ENCODE measurements at regions not wholly inside any gene's neighbourhood (a gene's known extent, or its start where the extent isn't known, plus 50 kb on each side); places are given as distances from the start of the nearest gene placed in this dataset.
"Not testable (repeated sequence)": the region's sequence is repeated elsewhere in the genome, so short reads cannot be mapped to it uniquely, and the experiment has no call there.

GRCh38 chr5:112534067-112534583 lies 115.0 kb upstream of the EPB41L4A start:
- no peak for DNase-seq

GRCh38 chr5:112534611-112535255 lies 115.7 kb upstream of the EPB41L4A start:
- DNase-seq = no peak

- no peak for DNase-seq
Measured at GRCh38 chr5:112535356-112535755, 116.3 kb upstream of the EPB41L4A start.

- DNase-seq = not testable (repeated sequence)
Measured at GRCh38 chr5:112544558-112544957, 125.5 kb upstream of the EPB41L4A start.

GRCh38 chr5:112546946-112547592 lies 128.0 kb upstream of the EPB41L4A start:
- DNase-seq = no peak

GRCh38 chr5:112548246-112548881 lies 129.3 kb upstream of the EPB41L4A start:
- no peak for DNase-seq

- no peak for DNase-seq
Measured at GRCh38 chr5:112549127-112549526, 130.1 kb upstream of the EPB41L4A start.

GRCh38 chr5:112549605-112550166 lies 130.6 kb upstream of the EPB41L4A start:
- no peak for DNase-seq

- DNase-seq = peak; percentile 68
Measured at GRCh38 chr5:112551419-112552032, 132.4 kb upstream of the EPB41L4A start.

GRCh38 chr5:112552216-112552615 lies 133.1 kb upstream of the EPB41L4A start:
- DNase-seq = no peak

GRCh38 chr5:112552791-112553190 lies 133.7 kb upstream of the EPB41L4A start:
- no peak for DNase-seq

GRCh38 chr5:112554101-112554977 lies 135.3 kb upstream of the EPB41L4A start:
- no peak for DNase-seq

GRCh38 chr5:112555197-112555596 lies 136.1 kb upstream of the EPB41L4A start:
- DNase-seq = no peak

- no peak for DNase-seq
Measured at GRCh38 chr5:112555691-112556090, 136.6 kb upstream of the EPB41L4A start.

GRCh38 chr5:112559501-112559900 lies 140.4 kb upstream of the EPB41L4A start:
- not testable (repeated sequence) for DNase-seq

GRCh38 chr5:112560371-112560770 lies 141.3 kb upstream of the EPB41L4A start:
- no peak for DNase-seq

- DNase-seq = no peak
Measured at GRCh38 chr5:112563169-112563826, 144.2 kb upstream of the EPB41L4A start.

GRCh38 chr5:112566251-112566650 lies 147.2 kb upstream of the EPB41L4A start:
- DNase-seq = no peak

GRCh38 chr5:112569596-112569995 lies 150.5 kb upstream of the EPB41L4A start:
- no peak for DNase-seq

- DNase-seq = no peak
Measured at GRCh38 chr5:112570708-112571444, 151.8 kb upstream of the EPB41L4A start.
